GM18520 (cell line): ENCODE measurements at regions not wholly inside any gene's neighbourhood (a gene's known extent, or its start where the extent isn't known, plus 50 kb on each side); places are given as distances from the start of the nearest gene placed in this dataset.

Experiments used
- ATAC-seq: cut with Tn5 transposase; IDR thresholded peaks from one replicate; pipeline ENCODE4 v1.9.1; 2021; ENCODE audit not compliant: unreplicated experiment

DNA sequence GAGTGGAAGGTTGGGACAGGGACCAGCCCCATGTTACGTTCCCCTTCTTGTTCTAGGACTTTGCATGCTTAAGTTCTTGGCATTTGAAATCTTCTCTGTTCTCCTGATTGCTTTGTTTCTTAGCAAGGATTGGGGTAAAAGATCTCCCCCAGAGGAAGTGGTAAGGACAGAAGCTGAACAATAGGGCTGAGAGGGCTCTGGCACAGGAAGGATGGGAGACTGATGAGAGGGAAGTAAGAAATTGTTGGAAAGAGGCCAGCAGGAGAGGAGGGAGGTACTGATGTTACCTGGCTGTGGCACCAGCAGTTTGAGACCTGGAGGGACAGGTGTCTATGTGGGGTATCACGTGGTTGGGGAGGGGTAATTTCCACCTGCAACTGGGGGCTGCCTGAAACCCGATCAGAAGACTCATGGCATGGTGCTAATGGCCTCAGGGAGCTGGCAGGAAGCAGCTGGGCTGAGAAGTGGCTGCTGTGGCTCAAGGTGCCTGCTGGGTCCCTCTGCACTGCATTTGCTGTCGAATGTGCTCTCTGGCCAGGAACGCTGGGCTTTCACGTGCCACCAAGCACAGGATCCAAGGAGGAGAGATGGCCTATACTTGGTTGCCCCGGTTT is 108.4 kb downstream of the LSM3 start:
- no peak for ATAC-seq

- no peak for ATAC-seq
These were observed 109.7 kb downstream of the LSM3 start for GRCh38 chr3:14288177-14288788.

GRCh38 chr3:14288833-14289451 is 110.3 kb downstream of the LSM3 start:
- no peak for ATAC-seq

DNA sequence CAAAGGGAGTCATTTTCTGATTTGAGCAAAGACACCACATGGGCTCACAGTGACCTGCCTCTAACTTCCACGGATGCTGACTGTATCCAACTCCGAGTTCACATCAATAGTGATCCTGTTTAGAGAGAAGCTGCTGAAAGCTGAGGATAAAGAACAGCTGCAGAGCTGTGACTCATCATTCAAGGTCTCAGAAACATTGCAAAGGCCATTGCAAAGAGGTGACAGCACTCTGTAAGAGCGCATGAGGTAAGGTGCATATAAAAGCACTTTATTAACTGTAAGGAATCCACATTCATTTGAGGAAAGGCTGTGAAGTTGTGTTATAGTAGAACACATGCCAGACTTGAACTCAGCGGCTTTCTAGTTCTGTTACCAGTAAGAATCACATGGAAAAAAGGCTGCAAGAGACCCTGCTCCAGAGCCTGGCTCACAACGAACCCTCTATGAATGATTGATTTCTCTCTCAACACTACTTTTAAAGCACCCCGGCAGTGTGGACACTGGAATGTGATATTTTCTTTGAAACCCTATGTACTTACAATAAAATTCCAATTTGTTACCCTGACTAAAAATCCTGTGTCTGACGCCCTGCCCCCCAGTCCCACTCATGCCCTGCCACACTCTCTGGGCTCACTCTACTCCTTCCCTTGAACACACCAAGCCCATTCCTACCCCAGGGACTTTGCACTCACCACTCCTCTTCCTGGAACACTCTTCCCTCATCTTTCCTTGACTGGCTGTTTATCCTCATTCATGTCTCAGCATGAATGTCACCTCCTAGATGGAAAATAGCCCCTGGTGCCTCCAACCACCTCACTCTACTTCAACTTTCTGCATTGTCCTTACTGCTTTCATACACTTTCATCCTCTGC is 111.2 kb downstream of the LSM3 start:
- ATAC-seq, result no peak

GRCh38 chr3:14290631-14291385 is 111.6 kb upstream of the SLC6A6 start:
- ATAC-seq, result no peak

- no peak for ATAC-seq
These were observed 107.4 kb upstream of the SLC6A6 start for GRCh38 chr3:14295037-14295436.

DNA sequence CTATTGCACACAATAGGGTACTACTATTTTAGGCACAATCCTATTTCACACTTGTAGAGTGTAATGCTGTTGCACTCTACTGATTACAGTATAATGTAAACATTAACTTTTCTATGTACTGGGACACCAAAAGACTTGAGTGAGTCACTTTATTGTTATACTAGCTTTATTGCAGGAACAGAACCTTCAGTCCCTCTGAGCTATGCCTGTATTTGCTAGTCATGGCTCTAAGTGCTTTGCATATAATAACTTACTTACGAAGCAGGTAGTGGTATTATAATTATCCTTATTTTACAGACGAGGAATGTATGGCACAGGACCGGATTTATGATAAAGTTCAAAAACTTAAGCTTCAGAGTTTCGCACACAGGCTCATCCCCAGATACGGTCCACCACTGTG is 106.6 kb upstream of the SLC6A6 start:
- no peak for ATAC-seq

DNA sequence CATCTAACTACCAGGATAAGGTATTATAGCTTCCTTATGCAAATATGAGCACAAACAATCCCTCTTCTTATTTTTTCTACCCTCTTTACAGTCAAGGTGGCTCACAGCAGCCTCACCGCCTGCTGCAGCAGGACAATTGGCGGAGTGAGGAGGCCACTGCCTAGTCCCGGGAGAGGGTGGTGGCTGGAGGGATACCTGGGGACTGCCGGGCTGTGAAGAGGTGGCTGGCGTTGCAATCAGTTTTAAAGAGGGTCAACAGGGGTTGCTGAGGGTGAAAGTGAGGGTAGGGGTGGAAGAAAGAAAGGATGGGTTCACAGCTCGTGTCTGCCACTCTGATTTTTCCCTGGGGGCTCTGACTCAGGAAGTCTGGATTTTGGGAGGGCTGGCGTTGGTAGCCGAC is 105.1 kb upstream of the SLC6A6 start:
- ATAC-seq, result no peak

GRCh38 chr3:14297784-14298236 is 104.6 kb upstream of the SLC6A6 start:
- ATAC-seq, result no peak

- no peak for ATAC-seq
These were observed 104.0 kb upstream of the SLC6A6 start for GRCh38 chr3:14298442-14298841.

- ATAC-seq, result no peak
These were observed 103.3 kb upstream of the SLC6A6 start for GRCh38 chr3:14298991-14299555.

GRCh38 chr3:14299767-14300166 is 102.6 kb upstream of the SLC6A6 start:
- no peak for ATAC-seq

DNA sequence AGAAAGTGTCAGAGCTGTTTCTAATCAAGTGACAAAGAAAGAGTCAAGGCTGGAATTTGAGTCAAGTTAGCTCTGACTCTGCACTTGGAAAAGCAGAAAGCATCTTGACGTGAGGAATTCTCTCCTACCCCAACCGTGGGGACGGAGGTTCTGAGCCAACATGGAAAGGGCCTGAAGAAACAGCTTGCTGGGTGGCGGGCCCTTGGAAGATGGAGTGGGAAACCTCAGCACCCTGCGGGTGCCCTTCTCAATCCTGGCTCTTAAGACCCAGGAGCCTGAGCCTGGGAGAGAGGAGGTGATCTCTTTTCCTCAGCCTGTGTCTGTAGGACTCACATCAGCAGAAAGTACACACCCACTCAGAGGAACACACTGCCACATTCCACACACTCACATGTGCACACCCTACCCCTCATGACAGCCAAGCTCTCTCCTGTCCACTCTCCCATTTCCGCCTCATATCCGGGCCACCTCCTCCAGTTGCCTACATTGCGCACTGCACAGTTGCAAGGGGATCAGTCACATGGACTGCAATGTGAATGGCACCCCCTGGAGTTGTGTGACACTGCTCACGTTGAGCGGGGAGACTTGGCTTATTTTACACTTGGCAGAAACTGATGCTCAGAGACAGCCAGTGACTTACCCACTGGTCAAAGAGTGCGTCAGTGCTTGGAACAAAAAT is 101.5 kb upstream of the SLC6A6 start:
- ATAC-seq, result no peak

- ATAC-seq, result no peak
These were observed 100.8 kb upstream of the SLC6A6 start for GRCh38 chr3:14301558-14301957.

DNA sequence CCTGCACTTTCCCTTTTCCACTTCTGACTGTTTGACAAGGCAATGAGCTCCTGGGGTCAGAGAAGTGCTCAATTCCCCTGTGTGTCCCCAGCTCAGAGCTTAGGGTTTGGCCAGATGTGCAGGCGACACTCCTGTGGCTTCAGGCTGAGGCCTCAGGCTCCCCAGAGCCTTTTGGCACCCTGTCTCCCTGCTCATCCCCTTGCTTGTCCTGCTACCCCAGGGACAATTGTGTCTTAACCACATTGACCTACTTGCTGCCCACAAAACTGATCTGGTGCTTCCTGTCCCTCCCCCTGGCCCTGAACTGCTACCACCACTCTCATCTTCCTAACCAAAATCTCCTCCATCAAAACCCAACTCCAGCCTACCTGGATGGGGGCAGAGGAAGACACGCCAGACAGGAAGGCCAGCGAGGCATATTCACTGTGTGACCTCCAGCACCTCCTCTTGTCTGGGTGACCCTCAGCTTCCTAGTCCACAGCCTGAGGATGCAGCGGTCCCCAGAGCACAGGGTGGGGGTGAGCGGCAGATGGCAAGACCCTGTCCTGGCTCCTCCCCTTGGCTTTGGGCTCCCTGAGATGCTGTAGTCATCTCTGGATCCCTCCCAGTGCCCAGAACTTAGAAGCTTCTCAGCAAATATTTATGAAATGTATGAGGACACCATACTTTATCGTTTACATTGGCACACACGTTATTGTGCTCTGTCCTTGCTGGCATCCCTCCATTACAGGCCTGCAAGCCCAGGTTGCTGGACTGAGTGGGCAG is 98.9 kb upstream of the SLC6A6 start:
- no peak for ATAC-seq

DNA sequence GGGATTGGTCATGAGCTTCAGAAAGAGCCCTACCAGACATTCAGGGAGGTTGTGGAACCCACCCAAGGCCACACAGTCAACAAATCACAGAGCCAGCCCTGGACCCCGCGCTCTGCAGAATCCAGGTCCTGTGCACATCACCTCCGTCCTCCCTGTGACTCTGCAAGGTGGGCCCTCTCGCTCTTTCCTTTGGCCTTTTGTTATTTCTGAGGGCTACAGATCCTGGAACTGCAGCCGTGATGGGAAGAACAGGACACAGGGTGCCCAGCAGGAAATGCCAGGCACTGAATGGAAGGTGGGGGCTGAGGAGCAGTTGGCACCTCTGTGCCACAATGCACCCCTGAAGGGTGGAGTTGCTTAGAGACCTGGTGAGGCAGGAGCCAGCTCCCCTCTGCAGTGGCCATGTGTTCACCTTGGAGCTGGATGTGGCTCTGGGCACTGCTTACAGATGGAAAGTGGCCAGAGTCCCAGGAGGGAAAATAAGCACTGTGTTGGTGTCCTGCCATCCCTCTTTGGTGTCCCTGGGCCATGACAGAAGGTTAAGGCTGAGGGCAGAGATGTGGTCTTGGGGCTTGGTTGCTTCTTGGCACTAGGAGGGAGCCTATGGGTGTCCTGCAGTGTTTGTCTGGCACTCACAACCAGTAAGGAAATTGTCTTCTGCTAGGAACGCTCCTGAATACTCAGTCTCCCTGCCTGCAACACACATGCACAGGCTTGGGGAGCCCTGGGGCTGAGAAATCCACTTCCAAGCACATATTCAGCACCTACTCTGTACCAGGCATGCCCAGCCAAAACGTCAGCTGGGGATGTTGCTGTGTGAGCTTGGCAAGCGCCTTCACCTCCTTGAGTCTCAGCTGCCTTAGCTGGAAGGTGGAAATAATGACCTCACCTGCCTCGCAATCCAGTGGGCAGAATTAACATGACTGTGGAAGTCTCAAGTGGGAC is 98.0 kb upstream of the SLC6A6 start:
- no peak for ATAC-seq

- no peak for ATAC-seq
These were observed 97.1 kb upstream of the SLC6A6 start for GRCh38 chr3:14305324-14305723.

- no peak for ATAC-seq
These were observed 96.3 kb upstream of the SLC6A6 start for GRCh38 chr3:14306142-14306541.
